ENCODE measurements at regions not wholly inside any gene's neighbourhood (a gene's known extent, or its start where the extent isn't known, plus 50 kb on each side); places are given as distances from the start of the nearest gene placed in this dataset.

DNA sequence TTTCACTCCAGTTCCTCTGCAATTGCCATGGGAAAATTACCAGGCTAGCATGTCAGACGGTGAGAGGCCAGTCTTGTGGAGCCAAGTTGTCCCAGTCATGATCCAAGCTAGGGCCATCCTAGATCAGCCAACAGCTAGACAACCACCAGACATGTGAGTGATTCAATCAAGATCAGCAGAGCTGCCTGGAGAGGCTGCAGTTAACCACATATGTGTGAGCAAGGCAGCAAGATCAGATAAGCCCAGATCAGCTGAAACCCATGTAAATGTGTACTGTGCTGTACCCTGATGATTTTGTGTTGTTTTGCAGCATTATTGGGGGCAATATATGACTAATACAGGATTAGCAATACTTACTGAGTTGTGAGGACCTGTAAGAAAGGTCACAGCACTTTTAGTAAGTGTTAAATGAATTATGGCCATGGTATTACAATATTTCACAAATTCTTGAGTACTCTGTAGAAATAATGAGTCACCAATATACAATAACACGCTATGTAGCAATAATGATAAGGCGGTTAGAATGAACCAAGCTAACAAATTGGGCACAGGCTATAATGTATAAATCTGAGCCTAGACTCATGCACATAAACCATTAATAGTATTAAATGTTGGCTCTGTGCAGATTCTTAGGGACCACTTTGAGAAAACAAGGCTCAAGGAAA, 91.4 kb downstream of the SUDS3 start:
- no peak overlapping the region for H3K27ac ChIP-seq (ENCODE audit: low read depth in 1 of 3, low read length in 2 of 3)
- no peaks in the 10 kb centered on the region for H3K9me3 ChIP-seq (ENCODE audit: control insufficient read depth in 2 of 2, insufficient read depth in 1 of 2, low read depth in 1 of 2, low read length in 1 of 2)
- FAIRE-seq (no peak), DNase-seq (no peak)
- peaks cover 0 to 2% (median 0%) of the 10 kb centered on the region in 3 donors for H3K27me3 ChIP-seq (ENCODE audit: control insufficient read depth in 3 of 3, insufficient read depth in 3 of 3, low read length in 3 of 3)
- H3K4me1 ChIP-seq (ENCODE audit: control insufficient read depth in 3 of 3, insufficient read depth in 2 of 3, low read depth in 1 of 3, low read length in 2 of 3), result no peaks in the 10 kb centered on the region
- H3K36me3 ChIP-seq (ENCODE audit: control insufficient read depth in 3 of 3, insufficient read depth in 2 of 3, low read depth in 1 of 3, low read length in 3 of 3), result no peaks in the 10 kb centered on the region
- whole genome bisulfite sequencing, 3 donors, result 74 to 89% (median 76%) methylated on average over 3 of the region's 3 CpGs
- H3K4me3 ChIP-seq (ENCODE audit: low read depth in 1 of 3, low read length in 3 of 3), result no peak overlapping the region

DNA sequence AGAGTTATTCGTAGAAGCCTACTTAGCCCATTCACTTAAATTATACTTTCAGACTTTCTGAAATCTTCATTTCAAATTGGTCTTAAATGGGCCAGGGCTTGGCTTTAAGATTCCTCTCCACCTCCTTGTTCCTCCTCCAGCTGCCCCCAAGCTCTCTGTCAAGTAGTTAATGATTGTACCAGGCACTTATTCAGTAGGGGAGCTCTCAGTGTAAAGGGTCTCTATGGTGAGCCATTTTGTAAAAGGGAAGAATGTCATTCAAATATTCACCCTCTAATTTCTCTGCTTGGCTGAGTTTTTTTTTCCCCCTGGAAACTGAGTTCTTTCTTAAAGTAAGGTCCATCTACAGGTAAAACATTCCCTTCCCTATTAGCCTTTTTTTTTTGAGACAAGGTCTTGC, 96.6 kb downstream of the SUDS3 start:
- H3K36me3 ChIP-seq (ENCODE audit: control insufficient read depth in 3 of 3, insufficient read depth in 2 of 3, low read depth in 1 of 3, low read length in 3 of 3), result no peaks in the 10 kb centered on the region
- no peak for DNase-seq
- peaks cover 0 to 2% (median 0%) of the 10 kb centered on the region in 3 donors for H3K27me3 ChIP-seq (ENCODE audit: control insufficient read depth in 3 of 3, insufficient read depth in 3 of 3, low read length in 3 of 3)
- no peaks in the 10 kb centered on the region for H3K9me3 ChIP-seq (ENCODE audit: control insufficient read depth in 2 of 2, insufficient read depth in 1 of 2, low read depth in 1 of 2, low read length in 1 of 2)
- no peak overlapping the region for H3K4me3 ChIP-seq (ENCODE audit: low read depth in 1 of 3, low read length in 3 of 3)
- no peak for FAIRE-seq
- H3K4me1 ChIP-seq (ENCODE audit: control insufficient read depth in 3 of 3, insufficient read depth in 2 of 3, low read depth in 1 of 3, low read length in 2 of 3), result no peaks in the 10 kb centered on the region
- WGBS, 3 donors, result 94 to 96% (median 94%) methylated on average over 1 of the region's 1 CpG
- H3K27ac ChIP-seq (ENCODE audit: low read depth in 1 of 3, low read length in 2 of 3), result no peak overlapping the region

DNA sequence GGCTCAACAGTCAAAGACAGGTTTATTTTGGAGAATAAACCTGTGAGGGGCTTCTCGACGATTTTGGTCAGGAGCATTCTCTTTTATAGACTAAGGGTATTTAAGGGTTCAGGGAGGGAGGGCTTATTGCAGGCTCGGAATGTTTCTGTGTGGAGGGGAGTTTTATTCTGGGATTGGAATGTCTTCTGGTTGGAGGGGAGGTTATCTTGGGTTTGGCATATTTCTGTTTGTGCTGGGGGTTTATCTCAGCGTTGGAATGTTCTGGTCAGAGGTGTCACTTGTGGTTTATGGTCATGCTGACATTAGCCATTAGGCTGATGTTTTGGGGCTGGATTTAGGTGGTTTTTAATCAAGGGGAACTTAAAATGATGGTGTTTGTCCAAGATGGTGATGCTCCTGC, 103.9 kb downstream of the SUDS3 start:
- Histone ChIP-seq H3K4me3 (ENCODE audit: low read depth in 1 of 3, low read length in 3 of 3) (no peak overlapping the region), H3K36me3 (ENCODE audit: control insufficient read depth in 3 of 3, insufficient read depth in 2 of 3, low read depth in 1 of 3, low read length in 3 of 3) (no peaks in the 10 kb centered on the region), H3K27ac (ENCODE audit: low read depth in 1 of 3, low read length in 2 of 3) (no peak overlapping the region), H3K9me3 (ENCODE audit: control insufficient read depth in 2 of 2, insufficient read depth in 1 of 2, low read depth in 1 of 2, low read length in 1 of 2) (no peaks in the 10 kb centered on the region), H3K4me1 (ENCODE audit: control insufficient read depth in 3 of 3, insufficient read depth in 2 of 3, low read depth in 1 of 3, low read length in 2 of 3) (no peaks in the 10 kb centered on the region), H3K27me3 (ENCODE audit: control insufficient read depth in 3 of 3, insufficient read depth in 3 of 3, low read length in 3 of 3) (peaks cover 0 to 2% (median 0%) of the 10 kb centered on the region in 3 donors)
- FAIRE-seq, result no peak
- DNase-seq, result no peak
- WGBS, 3 donors, result 40 to 75% (median 65%) methylated on average over 4 of the region's 4 CpGs

- Histone ChIP-seq H3K27ac (ENCODE audit: low read depth in 1 of 3, low read length in 2 of 3) (no peak overlapping the region), H3K36me3 (ENCODE audit: control insufficient read depth in 3 of 3, insufficient read depth in 2 of 3, low read depth in 1 of 3, low read length in 3 of 3) (no peaks in the 10 kb centered on the region), H3K9me3 (ENCODE audit: control insufficient read depth in 2 of 2, insufficient read depth in 1 of 2, low read depth in 1 of 2, low read length in 1 of 2) (peaks cover 0 to 2% of the 10 kb centered on the region in 2 donors), H3K4me1 (ENCODE audit: control insufficient read depth in 3 of 3, insufficient read depth in 2 of 3, low read depth in 1 of 3, low read length in 2 of 3) (no peaks in the 10 kb centered on the region), H3K4me3 (ENCODE audit: low read depth in 1 of 3, low read length in 3 of 3) (no peak overlapping the region), H3K27me3 (ENCODE audit: control insufficient read depth in 3 of 3, insufficient read depth in 3 of 3, low read length in 3 of 3) (no peaks in the 10 kb centered on the region)
- DNase-seq, result no peak
- WGBS, 3 donors, result 39 to 61% (median 55%) methylated on average over 2 of the region's 2 CpGs
- no peak for FAIRE-seq
These were observed 111.7 kb downstream of the SUDS3 start for GRCh38 chr12:118488034-118488433.

- no peak for DNase-seq
- Histone ChIP-seq H3K9me3 (ENCODE audit: control insufficient read depth in 2 of 2, insufficient read depth in 1 of 2, low read depth in 1 of 2, low read length in 1 of 2) (no peaks in the 10 kb centered on the region), H3K36me3 (ENCODE audit: control insufficient read depth in 3 of 3, insufficient read depth in 2 of 3, low read depth in 1 of 3, low read length in 3 of 3) (no peaks in the 10 kb centered on the region), H3K27ac (ENCODE audit: low read depth in 1 of 3, low read length in 2 of 3) (no peak overlapping the region), H3K4me1 (ENCODE audit: control insufficient read depth in 3 of 3, insufficient read depth in 2 of 3, low read depth in 1 of 3, low read length in 2 of 3) (no peaks in the 10 kb centered on the region), H3K4me3 (ENCODE audit: low read depth in 1 of 3, low read length in 3 of 3) (no peak overlapping the region), H3K27me3 (ENCODE audit: control insufficient read depth in 3 of 3, insufficient read depth in 3 of 3, low read length in 3 of 3) (no peaks in the 10 kb centered on the region)
- 2 to 20% (median 10%) methylated on average over 2 of the region's 2 CpGs for WGBS, 3 donors
- no peak for FAIRE-seq
These were observed 117.6 kb downstream of the SUDS3 start for GRCh38 chr12:118493962-118494361.

- FAIRE-seq (no peak), DNase-seq (no peak)
- Histone ChIP-seq H3K36me3 (ENCODE audit: control insufficient read depth in 3 of 3, insufficient read depth in 2 of 3, low read depth in 1 of 3, low read length in 3 of 3) (no peaks in the 10 kb centered on the region), H3K27ac (ENCODE audit: low read depth in 1 of 3, low read length in 2 of 3) (no peak overlapping the region), H3K9me3 (ENCODE audit: control insufficient read depth in 2 of 2, insufficient read depth in 1 of 2, low read depth in 1 of 2, low read length in 1 of 2) (no peaks in the 10 kb centered on the region), H3K4me3 (ENCODE audit: low read depth in 1 of 3, low read length in 3 of 3) (no peak overlapping the region), H3K4me1 (ENCODE audit: control insufficient read depth in 3 of 3, insufficient read depth in 2 of 3, low read depth in 1 of 3, low read length in 2 of 3) (no peaks in the 10 kb centered on the region), H3K27me3 (ENCODE audit: control insufficient read depth in 3 of 3, insufficient read depth in 3 of 3, low read length in 3 of 3) (no peaks in the 10 kb centered on the region)
- 77 to 89% (median 83%) methylated on average over 3 of the region's 3 CpGs for WGBS, 3 donors
These were observed 118.4 kb downstream of the SUDS3 start for GRCh38 chr12:118494776-118495175.

DNA sequence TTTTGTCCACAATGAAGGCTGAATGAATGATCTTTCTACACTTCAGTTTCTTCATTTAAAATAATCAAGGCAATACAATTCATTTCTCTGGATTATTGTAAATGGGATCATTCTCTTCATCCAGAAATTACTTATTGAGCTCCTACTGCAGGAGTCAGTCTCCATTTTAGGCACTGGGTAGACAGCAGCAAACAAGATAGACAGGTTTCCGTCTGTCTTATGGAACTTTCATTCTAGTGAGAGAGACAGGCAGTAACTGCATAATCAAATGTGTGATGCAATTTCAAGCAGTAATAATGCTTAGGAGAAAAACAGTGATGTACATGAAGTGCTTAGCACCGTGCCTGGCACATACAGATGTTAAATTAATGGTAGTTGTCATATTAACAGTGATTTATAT, 118.9 kb downstream of the SUDS3 start:
- no peaks in the 10 kb centered on the region for H3K27me3 ChIP-seq (ENCODE audit: control insufficient read depth in 3 of 3, insufficient read depth in 3 of 3, low read length in 3 of 3)
- no peak overlapping the region for H3K27ac ChIP-seq (ENCODE audit: low read depth in 1 of 3, low read length in 2 of 3)
- H3K9me3 ChIP-seq (ENCODE audit: control insufficient read depth in 2 of 2, insufficient read depth in 1 of 2, low read depth in 1 of 2, low read length in 1 of 2), result no peaks in the 10 kb centered on the region
- H3K4me3 ChIP-seq (ENCODE audit: low read depth in 1 of 3, low read length in 3 of 3), result no peak overlapping the region
- no peaks in the 10 kb centered on the region for H3K36me3 ChIP-seq (ENCODE audit: control insufficient read depth in 3 of 3, insufficient read depth in 2 of 3, low read depth in 1 of 3, low read length in 3 of 3)
- no peaks in the 10 kb centered on the region for H3K4me1 ChIP-seq (ENCODE audit: control insufficient read depth in 3 of 3, insufficient read depth in 2 of 3, low read depth in 1 of 3, low read length in 2 of 3)
- WGBS, 3 donors, result 22 to 60% (median 42%) methylated on average over 2 of the region's 2 CpGs
- DNase-seq (no peak), FAIRE-seq (no peak)

DNA sequence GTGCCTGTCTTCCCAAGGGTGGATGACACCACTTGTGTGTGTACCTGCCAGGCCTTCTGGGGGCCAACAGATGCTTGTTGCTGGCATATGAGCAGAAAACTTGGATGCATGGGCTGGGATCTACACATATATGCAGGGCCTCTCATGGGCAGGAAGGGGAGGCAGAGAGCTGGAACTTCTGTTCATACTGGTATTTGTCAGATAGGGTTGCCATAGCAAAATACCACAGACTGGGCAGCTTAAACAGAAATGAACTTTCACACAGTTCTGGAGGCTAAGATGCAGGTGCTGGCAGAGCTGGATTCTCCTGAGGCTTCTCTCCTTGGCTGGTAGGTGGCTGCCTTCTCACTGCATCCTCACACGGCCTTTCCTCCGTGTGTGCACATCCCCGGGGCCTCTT, 121.8 kb downstream of the SUDS3 start:
- Histone ChIP-seq H3K36me3 (ENCODE audit: control insufficient read depth in 3 of 3, insufficient read depth in 2 of 3, low read depth in 1 of 3, low read length in 3 of 3) (no peaks in the 10 kb centered on the region), H3K27ac (ENCODE audit: low read depth in 1 of 3, low read length in 2 of 3) (no peak overlapping the region), H3K9me3 (ENCODE audit: control insufficient read depth in 2 of 2, insufficient read depth in 1 of 2, low read depth in 1 of 2, low read length in 1 of 2) (no peaks in the 10 kb centered on the region), H3K4me1 (ENCODE audit: control insufficient read depth in 3 of 3, insufficient read depth in 2 of 3, low read depth in 1 of 3, low read length in 2 of 3) (no peaks in the 10 kb centered on the region), H3K4me3 (ENCODE audit: low read depth in 1 of 3, low read length in 3 of 3) (no peak overlapping the region), H3K27me3 (ENCODE audit: control insufficient read depth in 3 of 3, insufficient read depth in 3 of 3, low read length in 3 of 3) (no peaks in the 10 kb centered on the region)
- 38 to 69% (median 54%) methylated on average over 3 of the region's 3 CpGs for WGBS, 3 donors
- peak in 1 of 2 donors; percentile 1 for DNase-seq
- FAIRE-seq, result no peak

DNA sequence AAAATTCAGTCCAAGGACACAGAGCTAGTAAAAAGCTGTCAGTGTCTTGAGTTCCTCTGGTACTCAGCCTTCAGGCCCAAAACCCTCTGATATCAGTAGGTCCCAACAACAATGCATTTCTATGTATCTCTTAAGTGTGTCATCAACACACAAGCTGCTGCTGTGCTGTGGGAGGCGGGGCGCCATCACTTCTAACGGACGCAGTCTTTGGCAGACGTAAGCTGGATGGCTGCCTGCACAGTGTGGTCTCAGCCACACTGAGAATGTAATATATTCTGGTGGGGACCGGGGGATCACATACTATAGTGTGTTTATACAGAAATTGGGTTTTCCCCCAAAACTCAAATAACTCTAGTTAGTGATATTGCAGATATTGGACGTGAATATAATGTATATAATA, 123.9 kb downstream of the SUDS3 start:
- no peak for DNase-seq
- Histone ChIP-seq H3K27me3 (ENCODE audit: control insufficient read depth in 3 of 3, insufficient read depth in 3 of 3, low read length in 3 of 3) (no peaks in the 10 kb centered on the region), H3K36me3 (ENCODE audit: control insufficient read depth in 3 of 3, insufficient read depth in 2 of 3, low read depth in 1 of 3, low read length in 3 of 3) (no peaks in the 10 kb centered on the region), H3K4me1 (ENCODE audit: control insufficient read depth in 3 of 3, insufficient read depth in 2 of 3, low read depth in 1 of 3, low read length in 2 of 3) (no peaks in the 10 kb centered on the region), H3K9me3 (ENCODE audit: control insufficient read depth in 2 of 2, insufficient read depth in 1 of 2, low read depth in 1 of 2, low read length in 1 of 2) (no peaks in the 10 kb centered on the region), H3K27ac (ENCODE audit: low read depth in 1 of 3, low read length in 2 of 3) (no peak overlapping the region), H3K4me3 (ENCODE audit: low read depth in 1 of 3, low read length in 3 of 3) (no peak overlapping the region)
- FAIRE-seq, result no peak
- WGBS, 3 donors, result 70 to 85% (median 79%) methylated on average over 7 of the region's 7 CpGs
